Neural cell (in vitro differentiated cells): ENCODE measurements at regions not wholly inside any gene's neighbourhood (a gene's known extent, or its start where the extent isn't known, plus 50 kb on each side); places are given as distances from the start of the nearest gene placed in this dataset.

Experiments
- H2AFZ ChIP-seq: fragments of 200-600, 300-800 bp; sonication (generic), shearing (Covaris generic); 2 replicates; pipeline ENCODE4 v1.6.0; 2014; ENCODE audit warnings: low read depth, mild to moderate bottlenecking, antibody characterized with exemption, low read length, moderate library complexity
- H3F3A ChIP-seq: fragments of 200-600 bp; shearing (Covaris generic); 2 replicates; pipeline ENCODE4 v1.6.1; 2016; ENCODE audit warnings: mild to moderate bottlenecking, moderate library complexity, mixed read lengths, antibody characterized with exemption, low read length; ENCODE audit not compliant: insufficient read depth, poor library complexity, severe bottlenecking
- H3K27ac ChIP-seq: fragments of 200-600, 300-800 bp; sonication (generic), shearing (Covaris generic); 2 replicates; pipeline ENCODE4 v1.5.1; 2014; ENCODE audit warnings: mild to moderate bottlenecking, low read length, moderate library complexity
- H3K27me3 ChIP-seq: fragments of 300-800, 200-600 bp; sonication (generic), shearing (Covaris generic); 2 replicates; pipeline ENCODE4 v1.6.0; 2014; ENCODE audit warnings: mild to moderate bottlenecking, low read depth, low read length, moderate library complexity; ENCODE audit not compliant: insufficient read depth
- H3K36me3 ChIP-seq: fragments of 300-800, 200-600 bp; sonication (generic), shearing (Covaris generic); 2 replicates; pipeline ENCODE4 v1.5.1; 2014; ENCODE audit warnings: mild to moderate bottlenecking, antibody characterized with exemption, low read length, moderate library complexity; ENCODE audit not compliant: insufficient read depth
- H3K4me2 ChIP-seq: fragments of 300-800, 200-600 bp; sonication (generic), shearing (Covaris generic); 2 replicates; pipeline ENCODE4 v1.6.0; 2014; ENCODE audit warnings: mild to moderate bottlenecking, low read length
- H3K4me3 ChIP-seq: fragments of 300-800, 200-600 bp; sonication (generic), shearing (Covaris generic); 2 replicates; pipeline ENCODE4 v1.5.1; 2014; ENCODE audit warnings: mild to moderate bottlenecking, low read length, moderate library complexity
- H3K79me2 ChIP-seq: fragments of 200-600 bp; shearing (Covaris generic); replicated peaks from 2 replicates; pipeline ENCODE4 v1.6.0; 2014; ENCODE audit warnings: mild to moderate bottlenecking, low read length, moderate library complexity; ENCODE audit not compliant: insufficient read depth
- H3K9ac ChIP-seq: fragments of 300-800, 200-600 bp; sonication (generic), shearing (Covaris generic); 2 replicates; pipeline ENCODE4 v1.6.1; 2016; ENCODE audit warnings: mild to moderate bottlenecking, low read length, mixed read lengths
- H3K9me2 ChIP-seq: fragments of 200-600 bp; shearing (Covaris generic); 2 replicates; pipeline ENCODE4 v1.6.1; 2016; ENCODE audit warnings: mild to moderate bottlenecking, low read length, mixed read lengths; ENCODE audit not compliant: insufficient read depth
- H3K9me3 ChIP-seq: fragments of 200-600, 300-800 bp; sonication (generic), shearing (Covaris generic); 2 replicates; pipeline ENCODE4 v1.6.1; 2016; ENCODE audit warnings: mild to moderate bottlenecking, mixed run types, low read length, moderate library complexity, mixed read lengths
- H4K20me1 ChIP-seq: fragments of 200-600 bp; shearing (Covaris generic); 2 replicates; pipeline ENCODE4 v1.6.1; 2016; ENCODE audit warnings: mild to moderate bottlenecking, mixed run types; ENCODE audit not compliant: insufficient read depth
- CTCF ChIP-seq: fragments of 450-650 bp; IDR thresholded peaks from 2 replicates; pipeline ENCODE4 v1.5.1; 2014; ENCODE audit warnings: antibody characterized with exemption, mild to moderate bottlenecking, moderate library complexity; ENCODE audit not compliant: poor library complexity, severe bottlenecking
- EP300 ChIP-seq: fragments of 450-650 bp; conservative IDR thresholded peaks from 2 replicates; pipeline ENCODE4 v1.6.1; 2014; ENCODE audit warnings: antibody characterized with exemption, mild to moderate bottlenecking, moderate library complexity; ENCODE audit not compliant: poor library complexity, severe bottlenecking
- EZH2 ChIP-seq: fragments of 200-600, 300-800 bp; shearing (Covaris generic), sonication (generic); IDR thresholded peaks from 2 replicates; pipeline ENCODE4 v1.6.1; 2014; ENCODE audit warnings: antibody characterized with exemption, low read length, borderline replicate concordance, mild to moderate bottlenecking; ENCODE audit not compliant: insufficient read depth, poor library complexity, severe bottlenecking
- MXI1 ChIP-seq: fragments of 450-650 bp; conservative IDR thresholded peaks from 2 replicates; pipeline ENCODE4 v1.6.1; 2014; ENCODE audit warnings: antibody characterized with exemption, mild to moderate bottlenecking; ENCODE audit not compliant: poor library complexity, severe bottlenecking
- POLR2AphosphoS5 ChIP-seq: IDR thresholded peaks from 2 replicates; pipeline ENCODE4 v1.6.1; 2012
- RAD21 ChIP-seq: fragments of 450-650 bp; conservative IDR thresholded peaks from 2 replicates; pipeline ENCODE4 v1.6.1; 2014; ENCODE audit warnings: antibody characterized with exemption, mild to moderate bottlenecking, moderate library complexity
- REST ChIP-seq: IDR thresholded peaks from 2 replicates; pipeline ENCODE4 v1.6.1; 2012; ENCODE audit warnings: borderline replicate concordance
- SMC3 ChIP-seq: fragments of 450-650 bp; conservative IDR thresholded peaks from 2 replicates; pipeline ENCODE4 v1.6.1; 2014; ENCODE audit warnings: antibody characterized with exemption, mild to moderate bottlenecking, moderate library complexity; ENCODE audit not compliant: poor library complexity
- TAF1 ChIP-seq: IDR thresholded peaks from 2 replicates; pipeline ENCODE4 v1.6.1; 2012; ENCODE audit warnings: low read depth

- no peak for TF ChIP-seq SMC3
- no peak for TF ChIP-seq MXI1
- TF ChIP-seq TAF1, result no peak
- TF ChIP-seq CTCF, result no peak
- TF ChIP-seq RAD21, result no peak
- no peak for TF ChIP-seq REST
- no peak for TF ChIP-seq EZH2
- no peak for TF ChIP-seq POLR2AphosphoS5
- TF ChIP-seq EP300, result no peak
- Histone ChIP-seq H3F3A (no peaks in the 10 kb centered on the region), H3K79me2 (no peaks in the 10 kb centered on the region), H3K9me2 (no peaks in the 10 kb centered on the region), H3K4me3 (no peak overlapping the region), H3K9ac (no peak overlapping the region), H3K27me3 (no peaks in the 10 kb centered on the region), H3K9me3 (no peaks in the 10 kb centered on the region), H3K4me2 (no peak overlapping the region), H3K36me3 (no peaks in the 10 kb centered on the region), H4K20me1 (no peaks in the 10 kb centered on the region), H3K27ac (no peak overlapping the region), H2AFZ (no peak overlapping the region)
Observed at GRCh38 chr20:53848304-53848703, 222.1 kb downstream of the BCAS1 start.

DNA sequence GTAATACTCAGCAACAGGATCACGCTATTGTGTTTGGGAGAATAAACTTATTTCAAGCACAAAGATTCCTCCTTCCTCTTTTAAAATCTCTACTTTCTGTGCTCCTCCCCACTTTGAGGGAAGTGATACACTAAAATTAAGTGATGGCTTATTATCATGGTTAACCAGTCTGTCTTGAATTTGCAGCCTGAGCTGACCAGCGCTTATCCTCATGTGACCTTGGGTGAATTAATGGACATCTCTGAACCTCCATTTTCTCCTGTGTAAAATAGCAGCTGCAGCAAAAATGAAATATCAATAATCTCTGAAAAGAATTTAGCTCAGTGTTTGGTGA, 222.6 kb downstream of the BCAS1 start:
- Histone ChIP-seq H3K9me2 (no peaks in the 10 kb centered on the region), H3K9ac (no peak overlapping the region), H4K20me1 (no peaks in the 10 kb centered on the region), H3K27me3 (no peaks in the 10 kb centered on the region), H3F3A (no peaks in the 10 kb centered on the region), H3K27ac (no peak overlapping the region), H3K4me2 (no peak overlapping the region), H2AFZ (no peak overlapping the region), H3K4me3 (no peak overlapping the region), H3K79me2 (no peaks in the 10 kb centered on the region), H3K9me3 (no peaks in the 10 kb centered on the region), H3K36me3 (no peaks in the 10 kb centered on the region)
- no peak for TF ChIP-seq CTCF
- no peak for TF ChIP-seq TAF1
- no peak for TF ChIP-seq SMC3
- no peak for TF ChIP-seq REST
- no peak for TF ChIP-seq MXI1
- TF ChIP-seq RAD21, result no peak
- TF ChIP-seq EP300, result no peak
- TF ChIP-seq EZH2, result no peak
- no peak for TF ChIP-seq POLR2AphosphoS5
